ENCODE measurements at regions not wholly inside any gene's neighbourhood (a gene's known extent, or its start where the extent isn't known, plus 50 kb on each side); places are given as distances from the start of the nearest gene placed in this dataset.

DNA sequence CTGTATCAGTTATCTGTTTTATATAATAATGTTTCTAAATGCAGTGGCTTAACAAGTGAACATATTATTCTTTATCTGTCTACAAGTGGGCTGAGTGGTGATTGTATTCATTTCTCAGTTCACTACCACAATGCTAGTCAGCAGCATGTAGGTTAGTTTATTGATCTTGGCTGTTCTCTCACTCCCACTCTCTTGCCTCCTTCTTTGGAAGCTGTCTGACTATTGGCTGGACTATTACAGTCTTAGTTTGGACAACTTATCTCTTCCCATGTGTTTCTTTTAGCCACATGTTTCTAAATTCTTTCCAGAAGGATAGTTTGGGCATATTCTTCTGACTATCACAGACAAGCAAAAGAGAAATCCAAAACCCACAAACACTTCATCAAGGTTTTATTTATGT is 459.5 kb upstream of the AGA start:
- DNase-seq: no peak
- Histone ChIP-seq H3K4me1 (ENCODE audit: control insufficient read depth, insufficient read depth, low read length) (no peaks in the 10 kb centered on the region), H3K9me3 (replicated peaks; ENCODE audit: control insufficient read depth, low read depth, low read length) (peaks cover 2% of the 10 kb centered on the region), H3K36me3 (ENCODE audit: control insufficient read depth, insufficient read depth, low read length) (no peaks in the 10 kb centered on the region), H3K27ac (ENCODE audit: low read length) (no peak overlapping the region), H3K4me3 (ENCODE audit: low read length) (no peak overlapping the region), H3K27me3 (ENCODE audit: control insufficient read depth, insufficient read depth, low read length) (no peaks in the 10 kb centered on the region)

DNA sequence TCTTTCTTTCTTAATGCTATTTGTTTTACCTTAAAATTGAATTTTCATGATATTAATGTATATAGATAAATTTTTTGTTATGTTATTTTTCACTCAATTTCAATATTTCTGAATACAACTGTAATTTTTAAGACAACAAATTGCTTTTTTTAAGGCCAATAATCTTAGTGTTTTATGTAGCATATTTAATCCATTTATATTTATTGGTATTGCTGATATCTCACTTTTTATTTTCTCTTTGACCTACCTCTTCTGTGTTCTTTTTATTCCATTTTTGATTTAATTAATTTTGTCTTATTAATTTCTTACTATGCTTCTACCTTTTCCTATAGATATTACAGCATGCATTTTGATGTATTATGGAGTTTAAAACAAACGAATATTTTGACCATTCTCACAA is 460.1 kb upstream of the AGA start:
- Histone ChIP-seq H3K4me1 (ENCODE audit: control insufficient read depth, insufficient read depth, low read length) (no peaks in the 10 kb centered on the region), H3K9me3 (replicated peaks; ENCODE audit: control insufficient read depth, low read depth, low read length) (peaks cover 2% of the 10 kb centered on the region), H3K36me3 (ENCODE audit: control insufficient read depth, insufficient read depth, low read length) (no peaks in the 10 kb centered on the region), H3K27ac (ENCODE audit: low read length) (no peak overlapping the region), H3K27me3 (ENCODE audit: control insufficient read depth, insufficient read depth, low read length) (no peaks in the 10 kb centered on the region), H3K4me3 (ENCODE audit: low read length) (no peak overlapping the region)
- WGBS (ENCODE audit: insufficient coverage): no CpG with 5 or more reads among the region's 1 CpG
- no peak for DNase-seq

DNA sequence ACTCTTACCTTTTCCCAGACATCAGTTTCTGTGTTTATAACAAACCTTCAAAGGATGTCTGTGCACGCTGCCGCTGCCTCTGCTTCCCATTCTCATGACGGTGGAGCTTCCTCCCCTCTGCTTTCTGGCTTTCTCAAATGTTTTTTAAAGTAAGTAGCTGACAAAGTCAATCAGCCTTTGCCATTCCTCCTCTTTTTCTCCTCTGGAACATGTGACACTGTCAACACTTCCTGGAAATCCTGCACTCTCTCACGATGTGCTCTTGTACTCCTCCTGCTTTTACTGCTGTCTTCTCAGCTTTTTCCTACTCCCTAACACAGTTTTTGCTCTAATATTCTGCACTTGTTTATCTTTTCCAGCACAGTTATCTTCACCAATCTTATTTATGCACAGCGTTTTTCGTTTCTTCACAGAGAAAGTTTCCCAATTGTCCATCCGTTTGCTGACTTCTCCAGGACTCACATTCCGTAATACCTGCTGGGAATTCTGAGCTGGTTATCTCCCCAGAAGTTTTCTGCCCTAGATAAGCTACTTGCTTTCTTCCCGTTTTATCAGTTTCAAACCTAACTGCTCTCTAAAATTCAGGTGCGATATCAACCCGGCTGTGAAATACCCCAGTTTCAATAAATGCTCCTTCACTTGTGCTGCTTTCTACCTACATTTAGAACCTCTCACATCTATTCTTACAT is 465.6 kb upstream of the AGA start:
- no peaks in the 10 kb centered on the region for H3K4me1 ChIP-seq (ENCODE audit: control insufficient read depth, insufficient read depth, low read length)
- H3K4me3 ChIP-seq (ENCODE audit: low read length): no peak overlapping the region
- peaks cover 2% of the 10 kb centered on the region for H3K9me3 ChIP-seq (replicated peaks; ENCODE audit: control insufficient read depth, low read depth, low read length)
- no peaks in the 10 kb centered on the region for H3K27me3 ChIP-seq (ENCODE audit: control insufficient read depth, insufficient read depth, low read length)
- DNase-seq: no peak
- H3K27ac ChIP-seq (ENCODE audit: low read length): no peak overlapping the region
- H3K36me3 ChIP-seq (ENCODE audit: control insufficient read depth, insufficient read depth, low read length): no peaks in the 10 kb centered on the region
- 47% methylated on average over 11 of the region's 11 CpGs for WGBS (ENCODE audit: insufficient coverage)

DNA sequence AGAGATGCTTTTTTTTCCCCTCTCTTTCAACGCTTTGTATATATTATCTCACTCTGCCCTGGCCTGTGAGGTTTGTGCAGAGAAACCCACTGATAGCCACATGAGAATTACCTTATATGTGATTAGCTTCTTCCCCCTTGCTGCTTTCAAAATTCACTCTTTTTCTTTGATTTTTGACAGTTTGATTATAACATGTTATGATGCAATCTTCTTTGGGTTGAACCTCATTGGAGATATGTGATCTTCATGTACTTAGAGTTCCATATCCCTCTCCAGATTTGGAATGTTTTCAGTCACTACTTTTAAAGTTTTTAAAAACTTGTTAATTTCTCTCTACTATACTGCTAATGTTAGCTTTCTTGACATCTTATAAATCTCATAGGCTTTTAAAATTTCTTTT is 479.5 kb upstream of the AGA start:
- WGBS (ENCODE audit: insufficient coverage): no CpG with 5 or more reads among the region's 1 CpG
- Histone ChIP-seq H3K9me3 (replicated peaks; ENCODE audit: control insufficient read depth, low read depth, low read length) (no peaks in the 10 kb centered on the region), H3K4me1 (ENCODE audit: control insufficient read depth, insufficient read depth, low read length) (no peaks in the 10 kb centered on the region), H3K27me3 (ENCODE audit: control insufficient read depth, insufficient read depth, low read length) (no peaks in the 10 kb centered on the region), H3K27ac (ENCODE audit: low read length) (no peak overlapping the region), H3K36me3 (ENCODE audit: control insufficient read depth, insufficient read depth, low read length) (no peaks in the 10 kb centered on the region), H3K4me3 (ENCODE audit: low read length) (no peak overlapping the region)
- DNase-seq: no peak

DNA sequence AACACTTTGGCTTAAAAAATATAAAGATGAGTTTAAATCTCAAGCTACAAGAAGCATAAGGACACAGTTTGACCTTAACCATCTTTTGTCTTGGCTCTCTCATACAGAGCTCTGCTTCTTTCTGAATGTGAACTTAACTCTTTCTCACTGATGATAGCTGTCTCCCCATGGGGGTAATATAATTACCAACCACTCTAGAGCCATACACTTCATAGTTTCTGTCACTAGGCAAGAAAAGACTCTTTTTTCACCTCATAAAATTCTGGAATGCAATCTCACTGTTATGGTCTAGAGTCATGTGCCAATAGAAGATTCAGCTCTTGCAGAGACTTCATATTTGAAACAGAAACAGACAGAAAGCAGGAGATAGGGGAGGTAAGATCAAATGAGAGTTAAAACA is 481.7 kb upstream of the AGA start:
- no peak overlapping the region for H3K4me3 ChIP-seq (ENCODE audit: low read length)
- H3K9me3 ChIP-seq (replicated peaks; ENCODE audit: control insufficient read depth, low read depth, low read length): no peaks in the 10 kb centered on the region
- H3K27ac ChIP-seq (ENCODE audit: low read length): no peak overlapping the region
- H3K4me1 ChIP-seq (ENCODE audit: control insufficient read depth, insufficient read depth, low read length): no peaks in the 10 kb centered on the region
- H3K27me3 ChIP-seq (ENCODE audit: control insufficient read depth, insufficient read depth, low read length): no peaks in the 10 kb centered on the region
- H3K36me3 ChIP-seq (ENCODE audit: control insufficient read depth, insufficient read depth, low read length): no peaks in the 10 kb centered on the region
- DNase-seq: no peak

DNA sequence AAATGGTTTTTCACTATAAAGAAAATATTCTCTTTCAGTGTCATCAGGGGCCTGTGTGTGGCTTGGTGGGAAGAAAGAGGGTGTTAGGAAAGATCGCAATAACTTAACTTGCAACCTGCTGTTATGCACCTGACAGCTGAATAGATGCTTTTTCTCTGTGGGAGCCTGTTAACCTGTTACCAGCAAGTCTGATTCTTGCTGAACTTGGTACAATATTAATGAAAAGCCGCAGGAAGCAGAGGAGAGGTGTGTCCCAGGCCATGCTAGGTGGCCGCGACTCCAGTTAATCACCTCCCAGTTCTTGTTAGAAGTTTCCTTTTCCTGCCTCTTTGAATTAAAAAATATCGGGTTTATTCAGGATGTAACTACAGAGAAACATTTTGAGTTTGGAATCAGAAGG is 494.8 kb upstream of the AGA start:
- no peak overlapping the region for H3K27ac ChIP-seq (ENCODE audit: low read length)
- no peak overlapping the region for H3K4me3 ChIP-seq (ENCODE audit: low read length)
- no peaks in the 10 kb centered on the region for H3K4me1 ChIP-seq (ENCODE audit: control insufficient read depth, insufficient read depth, low read length)
- no peaks in the 10 kb centered on the region for H3K9me3 ChIP-seq (replicated peaks; ENCODE audit: control insufficient read depth, low read depth, low read length)
- no peaks in the 10 kb centered on the region for H3K27me3 ChIP-seq (ENCODE audit: control insufficient read depth, insufficient read depth, low read length)
- no peaks in the 10 kb centered on the region for H3K36me3 ChIP-seq (ENCODE audit: control insufficient read depth, insufficient read depth, low read length)
- no CpG with 5 or more reads among the region's 5 CpGs for WGBS (ENCODE audit: insufficient coverage)
- DNase-seq: no peak

DNA sequence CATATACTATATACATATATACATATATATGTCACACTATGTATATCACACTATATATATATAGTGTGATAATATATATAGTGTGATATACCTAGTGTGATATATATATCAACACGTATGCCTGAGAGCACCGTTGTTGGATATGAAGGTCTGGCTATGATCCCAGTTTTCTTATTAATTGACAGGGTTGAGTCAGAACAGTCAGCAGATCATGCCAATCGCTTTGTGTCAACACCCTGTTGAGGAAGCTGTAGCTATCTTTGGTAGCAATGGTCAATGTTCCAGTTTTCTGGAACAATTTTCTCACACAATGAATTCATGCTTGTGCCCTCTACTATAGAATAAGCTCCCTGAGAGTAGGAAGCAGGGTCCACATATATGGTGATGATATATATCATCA is 496.0 kb upstream of the AGA start:
- DNase-seq: no peak
- Histone ChIP-seq H3K27ac (ENCODE audit: low read length) (no peak overlapping the region), H3K9me3 (replicated peaks; ENCODE audit: control insufficient read depth, low read depth, low read length) (no peaks in the 10 kb centered on the region), H3K4me3 (ENCODE audit: low read length) (no peak overlapping the region), H3K4me1 (ENCODE audit: control insufficient read depth, insufficient read depth, low read length) (no peaks in the 10 kb centered on the region), H3K36me3 (ENCODE audit: control insufficient read depth, insufficient read depth, low read length) (no peaks in the 10 kb centered on the region), H3K27me3 (ENCODE audit: control insufficient read depth, insufficient read depth, low read length) (no peaks in the 10 kb centered on the region)
- no CpG with 5 or more reads among the region's 3 CpGs for WGBS (ENCODE audit: insufficient coverage)

DNA sequence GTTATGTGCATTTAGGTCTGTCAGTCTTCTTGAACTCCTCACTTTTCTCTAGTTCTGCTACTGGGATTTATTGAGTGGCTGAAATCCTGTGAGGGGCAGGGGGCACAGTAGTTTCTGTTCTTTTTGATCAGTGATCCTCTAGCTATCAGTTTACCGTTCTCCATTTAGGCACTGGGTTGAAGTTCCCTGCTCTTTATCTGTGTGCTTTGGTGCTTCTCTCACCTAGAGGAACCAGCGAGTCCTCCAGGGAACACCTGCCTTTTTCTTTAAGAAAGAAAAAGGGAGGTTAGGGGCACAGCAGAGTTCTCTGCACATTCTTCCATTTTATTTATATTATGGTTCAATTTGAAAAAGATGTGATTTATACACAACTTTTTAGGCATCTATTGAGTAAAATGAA is 503.0 kb upstream of the AGA start:
- no peaks in the 10 kb centered on the region for H3K36me3 ChIP-seq (ENCODE audit: control insufficient read depth, insufficient read depth, low read length)
- no peaks in the 10 kb centered on the region for H3K27me3 ChIP-seq (ENCODE audit: control insufficient read depth, insufficient read depth, low read length)
- WGBS (ENCODE audit: insufficient coverage): 33% methylated on average over 1 of the region's 2 CpGs
- no peaks in the 10 kb centered on the region for H3K4me1 ChIP-seq (ENCODE audit: control insufficient read depth, insufficient read depth, low read length)
- no peaks in the 10 kb centered on the region for H3K9me3 ChIP-seq (replicated peaks; ENCODE audit: control insufficient read depth, low read depth, low read length)
- no peak overlapping the region for H3K4me3 ChIP-seq (ENCODE audit: low read length)
- no peak for DNase-seq
- no peak overlapping the region for H3K27ac ChIP-seq (ENCODE audit: low read length)

DNA sequence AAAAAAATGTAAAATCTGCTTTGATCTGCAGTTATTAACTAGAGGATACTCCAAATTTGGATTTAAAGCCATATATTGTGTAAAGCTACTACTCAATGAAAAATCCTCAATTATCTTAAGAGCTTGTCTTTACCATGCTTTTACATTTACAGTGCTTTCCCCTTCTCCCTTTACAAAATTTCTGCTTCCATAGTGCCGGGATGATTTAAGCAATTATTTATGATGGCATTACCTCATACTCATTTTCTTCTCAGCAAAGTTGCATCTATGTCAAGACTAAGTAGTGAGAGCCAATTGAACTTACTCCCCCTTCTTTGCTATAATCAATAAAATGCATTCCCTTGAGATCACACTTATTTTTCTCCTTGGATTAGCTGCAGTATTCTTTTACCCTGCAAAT is 505.4 kb upstream of the AGA start:
- WGBS (ENCODE audit: insufficient coverage): no CpG with 5 or more reads among the region's 1 CpG
- Histone ChIP-seq H3K27ac (ENCODE audit: low read length) (no peak overlapping the region), H3K9me3 (replicated peaks; ENCODE audit: control insufficient read depth, low read depth, low read length) (no peaks in the 10 kb centered on the region), H3K4me3 (ENCODE audit: low read length) (no peak overlapping the region), H3K36me3 (ENCODE audit: control insufficient read depth, insufficient read depth, low read length) (no peaks in the 10 kb centered on the region), H3K4me1 (ENCODE audit: control insufficient read depth, insufficient read depth, low read length) (no peaks in the 10 kb centered on the region), H3K27me3 (ENCODE audit: control insufficient read depth, insufficient read depth, low read length) (no peaks in the 10 kb centered on the region)
- DNase-seq: no peak

DNA sequence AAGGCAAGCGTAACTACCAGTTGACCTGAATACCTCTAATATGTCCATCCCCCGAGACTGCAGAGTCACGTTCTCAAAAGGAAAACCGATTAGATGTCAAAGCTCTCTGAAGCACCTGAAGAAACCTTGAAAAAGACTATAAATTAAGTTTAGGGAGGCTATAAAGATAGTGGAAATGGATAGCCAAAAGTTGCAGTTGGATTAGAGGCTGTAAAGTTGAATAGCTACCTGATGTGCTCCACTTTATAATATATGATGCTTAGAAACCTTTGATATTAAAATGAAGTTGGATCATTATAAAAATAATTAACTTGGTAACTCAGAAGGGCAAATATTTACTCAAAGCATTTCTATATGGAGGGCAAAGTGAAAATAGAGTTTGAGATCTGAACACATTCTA is 506.6 kb upstream of the AGA start:
- Histone ChIP-seq H3K36me3 (ENCODE audit: control insufficient read depth, insufficient read depth, low read length) (no peaks in the 10 kb centered on the region), H3K4me3 (ENCODE audit: low read length) (no peak overlapping the region), H3K9me3 (replicated peaks; ENCODE audit: control insufficient read depth, low read depth, low read length) (no peaks in the 10 kb centered on the region), H3K4me1 (ENCODE audit: control insufficient read depth, insufficient read depth, low read length) (no peaks in the 10 kb centered on the region), H3K27me3 (ENCODE audit: control insufficient read depth, insufficient read depth, low read length) (no peaks in the 10 kb centered on the region), H3K27ac (ENCODE audit: low read length) (no peak overlapping the region)
- no peak for DNase-seq
- WGBS (ENCODE audit: insufficient coverage): no CpG with 5 or more reads among the region's 4 CpGs

DNA sequence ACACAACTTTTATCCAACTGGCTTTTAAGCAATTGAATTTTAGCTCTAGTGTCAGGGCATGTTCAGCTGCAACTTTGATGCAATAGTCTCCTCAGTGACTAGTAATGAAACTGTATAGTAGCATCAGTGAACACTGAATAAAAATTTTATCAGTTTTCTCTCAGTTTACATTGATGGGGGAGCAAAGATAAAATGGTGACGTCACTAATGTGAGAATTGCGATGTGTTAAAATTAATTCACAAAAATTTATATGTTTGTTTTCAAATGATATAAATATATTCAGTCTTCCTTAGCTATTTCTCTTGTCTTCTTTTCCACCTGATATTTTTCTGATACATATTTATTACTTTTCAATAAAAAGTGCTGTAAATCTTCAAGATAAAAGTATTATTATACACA is 508.8 kb upstream of the AGA start:
- Histone ChIP-seq H3K36me3 (ENCODE audit: control insufficient read depth, insufficient read depth, low read length) (no peaks in the 10 kb centered on the region), H3K27me3 (ENCODE audit: control insufficient read depth, insufficient read depth, low read length) (no peaks in the 10 kb centered on the region), H3K9me3 (replicated peaks; ENCODE audit: control insufficient read depth, low read depth, low read length) (no peaks in the 10 kb centered on the region), H3K27ac (ENCODE audit: low read length) (no peak overlapping the region), H3K4me3 (ENCODE audit: low read length) (no peak overlapping the region), H3K4me1 (ENCODE audit: control insufficient read depth, insufficient read depth, low read length) (no peaks in the 10 kb centered on the region)
- WGBS (ENCODE audit: insufficient coverage): no CpG with 5 or more reads among the region's 2 CpGs
- DNase-seq: no peak

All from muscle of leg (tissue), 3 donors.